ENCODE measurements at regions not wholly inside any gene's neighbourhood (a gene's known extent, or its start where the extent isn't known, plus 50 kb on each side); places are given as distances from the start of the nearest gene placed in this dataset.

DNA sequence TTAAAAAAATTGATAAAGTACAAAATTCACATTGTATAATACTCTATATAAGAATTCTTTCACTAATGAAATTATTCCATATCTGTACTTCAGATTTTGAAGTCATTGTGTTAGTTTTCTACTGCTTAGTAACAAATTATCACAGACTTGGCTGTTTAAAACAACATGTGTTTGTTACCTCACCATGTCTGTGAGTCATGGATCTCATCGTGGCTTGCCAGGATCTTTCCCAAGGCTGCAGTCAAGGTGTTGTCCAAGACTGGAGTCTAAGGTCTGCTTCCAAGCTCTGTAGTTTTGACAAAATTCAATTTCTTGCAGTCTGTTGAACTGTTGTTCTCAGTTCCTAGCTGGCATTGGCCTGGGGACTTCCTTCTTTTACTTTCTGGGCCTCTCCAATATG is 1286.9 kb downstream of the ADGRL3 start:
- no peak for TF ChIP-seq CTCF (IDR thresholded peaks at IDR 0.05)
- TF ChIP-seq POLR2A (IDR thresholded peaks at IDR 0.05), result no peak
